SK-N-SH (cell line): ENCODE measurements at regions not wholly inside any gene's neighbourhood (a gene's known extent, or its start where the extent isn't known, plus 50 kb on each side); places are given as distances from the start of the nearest gene placed in this dataset.

Source experiments
- CTCF ChIP-seq: fragments of 200-600 bp; sonication (generic); IDR thresholded peaks from 2 replicates; pipeline ENCODE4 v1.6.1; 2017; ENCODE audit warnings: antibody characterized with exemption, mild to moderate bottlenecking, moderate library complexity
- EP300 ChIP-seq, 2 experiments: IDR thresholded peaks; 2 replicates each; pipeline versions ENCODE4 v1.4.0 to v1.6.1; 2012; ENCODE audit warnings: borderline replicate concordance in 1 of 2, low read depth in 1 of 2, low read length in 1 of 2
- NRF1 ChIP-seq: IDR thresholded peaks from 2 replicates; pipeline ENCODE4 v1.6.1; 2012; ENCODE audit warnings: low read depth, mild to moderate bottlenecking, low read length

DNA sequence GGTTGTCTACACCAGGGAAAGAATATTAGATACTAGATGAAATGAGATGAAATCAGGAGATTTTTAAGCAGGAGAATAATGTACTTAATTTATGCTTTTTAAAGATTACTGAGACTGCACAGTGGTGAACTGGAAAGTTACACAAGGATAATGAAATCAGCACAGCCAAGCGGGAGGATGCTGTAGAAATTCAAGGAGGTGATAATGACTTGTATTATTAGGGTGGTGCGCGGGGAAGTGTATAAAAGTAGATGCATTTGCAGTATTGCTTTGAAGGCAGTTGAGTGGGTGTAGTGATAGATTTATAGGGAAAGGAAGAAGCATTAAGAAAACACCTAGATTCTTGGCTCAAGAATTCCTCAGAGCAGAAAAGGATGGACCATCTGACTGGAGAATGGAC lies 359.5 kb upstream of the SPHKAP start:
- TF ChIP-seq NRF1 (no peak), CTCF (no peak), EP300 (IDR thresholded peaks at IDR 0.05; ENCODE audit: borderline replicate concordance in 1 of 2, low read depth in 1 of 2, low read length in 1 of 2) (no peak)
